GM03348 (cell line): ENCODE measurements at regions not wholly inside any gene's neighbourhood (a gene's known extent, or its start where the extent isn't known, plus 50 kb on each side); places are given as distances from the start of the nearest gene placed in this dataset.

Experiments
- DNase-seq: peaks from one replicate; pipeline ENCODE4 v3.0.0; 2012; ENCODE audit warnings: low spot score

DNA sequence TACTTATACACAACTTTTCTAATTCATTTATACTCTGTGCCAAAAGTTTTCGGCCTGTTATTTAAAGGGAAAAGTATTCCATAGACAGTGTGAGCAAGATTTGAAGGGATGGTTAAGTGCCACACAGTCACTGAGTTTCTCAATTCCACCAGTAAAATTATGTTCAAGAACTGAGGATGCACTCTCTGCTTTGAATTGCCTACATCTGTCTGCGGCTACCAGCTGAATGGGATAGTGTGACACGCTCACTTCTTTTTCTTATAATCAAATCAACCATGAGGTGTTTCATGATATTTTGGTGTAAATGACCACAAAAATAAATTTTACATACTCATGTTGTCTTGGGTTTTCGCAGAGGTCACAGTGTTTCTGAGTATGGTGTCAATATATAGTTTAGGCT is 218.4 kb upstream of the TMEM161B start:
- DNase-seq = no peak

DNA sequence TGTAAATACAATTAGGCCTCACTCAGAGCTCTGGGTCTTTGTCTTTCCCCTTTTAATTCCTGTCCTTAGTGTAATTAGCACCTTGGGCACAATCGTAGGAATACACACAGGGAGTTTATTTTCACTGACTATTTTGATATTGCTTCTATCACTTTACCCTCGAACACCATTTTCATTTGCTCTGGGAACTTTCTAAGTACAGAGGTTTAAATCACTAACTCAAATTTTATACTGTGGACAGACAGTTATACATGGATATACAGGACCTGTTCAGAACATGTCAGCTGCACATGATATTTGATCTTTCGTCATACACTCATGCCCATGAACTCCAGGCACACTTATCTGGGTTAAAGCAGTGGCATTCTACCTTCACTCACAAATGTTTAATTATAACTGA is 217.8 kb upstream of the TMEM161B start:
- DNase-seq = no peak

DNA sequence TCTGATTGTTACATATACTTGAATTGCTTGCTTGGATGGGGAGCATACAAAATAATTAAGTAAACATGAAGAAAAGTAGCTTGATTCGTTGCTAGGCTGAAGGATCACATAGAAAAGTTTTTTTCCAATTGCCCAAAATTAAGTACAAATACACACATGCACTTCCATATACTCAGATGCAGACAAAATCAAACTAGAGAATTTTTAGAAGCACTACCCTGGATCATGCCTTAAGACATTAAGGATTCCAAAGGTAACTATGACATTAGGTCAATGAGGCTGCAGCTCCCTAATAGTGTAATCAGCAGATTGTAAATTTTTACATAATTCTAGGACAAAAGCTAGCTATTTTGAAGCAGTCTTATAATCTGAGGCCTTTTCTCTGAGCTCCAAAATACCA is 216.9 kb upstream of the TMEM161B start:
- DNase-seq = no peak

DNA sequence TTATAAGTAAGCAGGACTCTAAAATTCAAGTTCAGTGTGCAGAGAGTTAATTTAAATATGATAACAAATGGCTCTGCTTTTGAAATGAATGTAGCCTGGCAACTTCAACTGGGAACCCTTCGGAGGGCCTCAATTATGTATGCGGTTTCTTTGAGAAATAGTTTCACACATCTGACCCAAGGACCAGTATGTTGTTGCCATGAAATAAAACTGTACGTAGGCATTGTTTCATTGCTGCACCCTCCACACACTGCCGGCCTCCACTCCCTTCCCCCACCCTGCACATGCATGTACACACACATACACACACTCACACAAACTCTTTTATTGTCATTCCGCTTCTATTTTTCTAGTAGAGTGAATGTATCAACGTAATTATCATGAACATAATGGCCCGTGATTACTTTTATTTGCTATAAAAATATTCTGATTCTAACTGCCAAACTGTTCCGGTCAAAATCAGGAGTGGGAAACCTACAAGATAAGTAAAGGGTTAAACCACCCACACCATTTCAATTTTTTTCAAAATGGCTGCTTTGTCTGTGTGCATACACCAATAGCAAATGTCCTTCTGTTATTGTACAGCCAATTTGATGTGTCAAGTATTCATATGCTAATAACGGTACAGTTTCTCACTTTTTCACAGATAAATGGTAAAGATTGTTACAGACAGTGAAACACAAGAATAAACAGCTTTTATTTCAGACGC is 215.5 kb upstream of the TMEM161B start:
- no peak for DNase-seq

DNA sequence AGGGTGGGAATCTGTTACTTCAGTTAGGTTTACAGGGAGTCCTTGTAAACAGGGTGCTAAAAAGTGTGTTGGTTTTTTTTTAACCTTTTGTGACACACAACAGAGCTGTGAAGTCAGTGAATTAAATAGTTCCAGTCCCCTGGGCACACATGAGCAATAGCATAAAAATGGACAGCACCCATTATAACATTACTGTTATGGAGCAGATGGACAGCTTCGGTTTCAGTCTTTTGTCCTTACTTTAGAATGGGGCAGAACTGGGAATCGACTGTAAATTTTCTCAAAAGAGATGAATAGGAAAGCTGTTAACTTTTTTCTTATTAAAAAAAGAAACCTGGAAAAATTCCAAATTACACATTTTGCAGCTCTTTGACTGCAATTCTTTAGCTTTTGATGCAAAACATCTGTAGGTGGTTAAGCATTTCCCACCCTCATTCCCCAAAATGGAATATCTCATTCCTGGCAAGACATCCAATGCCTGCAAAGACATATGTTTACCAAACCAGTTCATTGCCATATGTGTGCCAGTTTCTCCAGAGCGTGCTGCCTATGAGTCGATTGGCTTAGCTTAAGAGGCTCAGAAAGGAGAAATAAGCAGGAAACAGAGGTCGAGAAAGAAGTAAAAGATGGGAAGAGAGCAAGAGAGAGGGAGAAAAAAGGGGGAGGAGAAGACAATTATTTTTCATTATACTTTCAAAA is 212.3 kb upstream of the TMEM161B start:
- DNase-seq = no peak

DNA sequence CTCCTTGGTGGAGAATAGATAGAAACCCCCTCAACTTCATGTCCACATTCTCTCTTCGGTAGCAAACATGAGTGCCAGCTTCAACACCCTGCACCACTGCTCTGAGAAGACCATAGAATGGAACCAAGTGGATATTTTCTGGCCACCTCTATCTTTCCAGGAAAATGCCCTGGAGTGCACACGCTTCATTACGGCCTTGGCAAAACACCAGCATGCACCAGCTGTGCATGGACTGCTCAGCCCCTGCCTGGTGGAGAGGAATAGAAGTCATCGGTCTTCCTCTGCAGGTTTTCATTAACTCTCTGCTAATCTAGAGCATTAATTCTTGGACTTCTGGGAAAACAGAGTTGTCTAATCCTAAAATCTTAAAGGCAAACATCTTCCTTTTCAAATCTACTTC is 211.6 kb upstream of the TMEM161B start:
- DNase-seq = no peak

DNA sequence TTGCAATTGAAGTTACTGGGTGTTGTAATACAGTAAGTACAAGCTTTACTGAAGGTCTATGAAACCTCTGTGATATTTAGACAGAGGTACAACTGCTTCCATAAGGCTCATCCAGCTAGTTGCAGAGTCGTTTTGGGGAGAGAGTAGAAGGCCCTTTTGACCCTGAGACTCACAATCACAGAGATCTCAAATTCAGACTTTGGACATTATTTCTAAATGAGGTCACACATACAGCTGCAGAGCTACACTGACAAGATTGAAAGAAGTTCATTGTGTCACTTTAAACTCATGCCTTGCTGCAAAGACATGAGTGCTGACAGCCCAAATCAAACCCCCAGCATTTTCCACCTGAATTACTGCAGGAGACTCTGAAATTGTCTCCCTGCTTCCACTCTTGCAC is 205.9 kb upstream of the TMEM161B start:
- DNase-seq = no peak

DNA sequence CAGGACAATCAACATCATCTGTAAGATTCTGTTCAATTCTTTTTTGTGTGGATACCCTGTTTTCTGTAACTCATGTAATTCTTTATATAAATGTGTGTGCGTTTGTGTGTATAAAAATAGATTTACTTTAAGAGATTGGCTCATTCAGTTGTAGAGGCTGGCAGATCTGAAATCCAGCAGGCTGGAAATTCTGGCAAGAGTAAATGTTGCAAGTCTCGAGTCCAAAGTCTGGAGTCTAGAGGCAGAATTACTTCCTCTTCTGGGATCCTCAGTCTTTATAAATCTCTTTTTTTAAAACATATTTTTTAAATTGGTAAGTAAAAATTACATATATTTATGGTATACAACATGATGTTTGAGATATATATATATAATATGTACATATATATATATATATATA is 202.1 kb upstream of the TMEM161B start:
- DNase-seq = no peak

DNA sequence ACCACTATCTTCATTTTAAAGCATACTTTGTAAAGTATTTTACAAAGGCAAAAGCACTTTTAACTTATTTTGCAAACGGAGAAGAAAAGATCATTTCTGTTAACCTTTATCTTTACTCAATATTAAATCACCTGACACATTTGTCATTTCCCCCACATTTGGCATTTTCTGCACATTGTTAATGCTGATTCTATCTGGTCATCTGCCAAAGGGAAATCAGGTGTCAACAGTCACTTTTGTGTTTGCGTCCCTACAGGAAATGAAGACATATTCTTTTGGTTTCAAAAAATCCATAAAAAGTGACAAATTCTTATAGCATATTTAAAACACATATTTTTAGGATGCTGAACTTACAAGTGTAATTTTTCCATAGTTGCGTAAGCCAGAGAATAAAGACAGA is 191.3 kb upstream of the TMEM161B start:
- DNase-seq = no peak

DNA sequence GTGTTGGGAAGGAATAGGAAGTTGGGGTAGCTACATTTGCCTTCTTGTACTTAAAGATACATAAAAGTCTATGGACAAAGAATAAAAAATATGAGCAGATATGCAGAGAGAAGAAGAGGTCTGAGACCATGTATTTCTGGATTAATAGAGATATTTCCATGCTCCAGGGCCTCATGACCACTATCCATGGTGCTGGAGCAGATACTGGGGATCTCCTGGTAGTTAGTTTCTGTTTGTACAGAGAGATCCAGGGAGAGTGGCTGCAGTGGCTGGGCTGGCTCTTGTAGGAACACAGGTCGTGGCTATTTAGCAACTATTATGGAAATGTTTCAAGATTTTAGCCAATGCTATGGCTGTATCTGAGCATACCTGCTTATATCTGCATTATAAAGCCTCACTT is 184.2 kb upstream of the TMEM161B start:
- DNase-seq = peak; percentile 20

DNA sequence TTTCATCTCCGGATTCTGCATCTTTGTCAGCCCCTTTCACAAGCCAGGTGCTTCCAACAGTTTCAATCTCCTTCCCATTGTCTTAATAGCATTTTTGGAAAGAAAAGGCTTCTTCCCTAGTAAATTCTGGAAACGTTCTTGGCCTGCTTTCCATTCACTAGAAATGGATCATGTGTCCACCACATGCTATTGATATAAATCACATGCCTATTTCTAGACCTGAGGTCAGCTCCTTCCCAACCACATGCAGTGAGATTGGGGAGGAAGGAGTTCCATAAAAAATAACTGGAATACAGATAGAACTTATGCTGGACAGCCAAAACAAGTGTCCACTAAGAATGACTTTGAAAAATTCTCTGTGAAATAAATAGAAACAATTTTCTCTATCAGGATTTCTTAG is 181.6 kb upstream of the TMEM161B start:
- DNase-seq = no peak

DNA sequence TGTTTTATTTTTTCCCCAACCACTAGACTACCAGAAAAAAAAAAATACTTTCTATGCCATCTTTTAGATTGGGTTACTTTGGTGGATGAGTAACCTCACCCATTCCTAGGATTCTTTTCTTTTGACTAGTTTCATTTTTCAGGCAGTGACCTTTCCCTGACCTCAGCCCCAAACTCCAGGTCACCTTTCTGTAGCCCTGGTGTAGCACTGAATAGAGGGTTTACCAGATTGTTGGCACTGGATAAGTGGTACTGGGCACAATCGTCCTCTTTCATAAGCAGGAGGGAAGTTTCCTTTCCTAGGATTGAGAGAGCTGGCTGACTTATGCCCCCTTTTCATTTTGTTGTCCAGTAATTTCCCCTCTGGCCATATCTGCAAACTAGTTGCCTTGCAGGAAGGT is 169.4 kb upstream of the TMEM161B start:
- no peak for DNase-seq

DNA sequence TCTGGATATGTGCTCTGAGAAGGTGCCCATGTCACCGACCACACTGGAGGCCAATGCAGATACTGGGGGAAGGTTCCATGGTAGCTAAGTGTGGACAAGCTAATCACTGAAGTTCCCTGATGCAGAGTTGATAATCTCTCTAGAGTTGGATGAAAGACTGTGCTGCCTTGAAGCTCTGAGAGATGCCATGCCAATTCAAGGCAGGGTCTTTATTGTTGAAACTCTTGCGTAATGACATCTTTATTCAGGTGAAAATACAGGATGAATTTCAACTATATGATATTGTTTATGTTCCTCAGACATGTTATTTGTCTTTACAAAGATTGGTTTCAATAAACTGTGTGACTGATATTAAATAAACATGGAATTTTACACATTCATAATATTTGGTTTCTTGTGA is 167.6 kb upstream of the TMEM161B start:
- DNase-seq = no peak

DNA sequence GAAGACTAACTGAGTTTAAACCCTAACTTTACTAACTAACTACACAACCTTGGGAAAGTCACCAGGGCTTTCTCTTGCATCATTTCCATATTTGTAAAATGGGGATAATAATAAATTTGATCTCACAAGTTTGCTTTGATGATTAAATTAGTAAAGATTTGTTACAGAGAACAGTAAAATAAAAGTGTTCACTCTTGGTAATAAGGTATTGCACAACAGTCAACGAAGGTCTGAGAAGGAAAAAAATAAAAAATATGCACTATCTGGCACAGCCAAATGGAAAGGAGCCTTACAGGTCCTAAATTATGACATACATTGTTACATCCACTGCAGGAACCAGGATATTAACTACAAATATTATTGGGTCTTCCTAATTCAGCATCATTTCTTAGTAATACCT is 160.0 kb upstream of the TMEM161B start:
- DNase-seq = no peak

DNA sequence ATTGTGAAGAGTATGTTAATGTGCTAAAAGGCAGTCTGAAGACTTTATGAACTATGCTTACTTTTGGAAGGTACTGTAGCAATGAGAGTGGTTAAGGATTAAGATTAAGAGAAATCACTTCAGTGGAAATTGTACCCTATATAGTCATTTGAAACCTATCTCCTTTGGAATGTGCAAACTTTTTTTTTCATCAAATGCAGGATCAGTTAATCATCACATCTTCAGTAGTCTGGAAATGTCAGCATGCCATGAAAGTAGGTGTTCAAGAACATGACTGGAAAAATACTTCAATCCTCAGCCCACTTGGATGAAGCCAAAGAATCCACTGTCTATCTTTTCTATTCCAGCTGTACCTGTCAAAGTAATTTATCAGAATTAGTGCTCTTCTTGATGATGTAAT is 157.8 kb upstream of the TMEM161B start:
- DNase-seq = no peak

DNA sequence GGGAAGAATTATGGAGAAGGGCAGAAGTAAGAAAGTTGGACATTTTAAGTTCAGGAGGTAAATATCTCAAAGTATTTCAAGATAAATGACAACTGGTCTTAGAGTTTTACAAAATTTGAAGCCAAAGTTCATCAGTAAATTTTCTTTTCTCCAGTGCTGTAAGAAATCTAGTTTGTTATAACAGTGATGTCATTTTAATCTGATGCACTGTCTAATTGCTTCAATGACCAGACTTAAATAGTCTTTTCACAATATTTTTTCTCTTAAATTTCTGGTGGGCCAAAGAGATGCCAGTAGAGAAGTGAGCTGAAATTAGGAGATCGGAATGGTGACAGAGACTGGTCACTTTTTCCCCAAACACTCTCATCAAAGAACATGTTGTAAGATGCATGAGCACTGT is 156.5 kb upstream of the TMEM161B start:
- no peak for DNase-seq

DNA sequence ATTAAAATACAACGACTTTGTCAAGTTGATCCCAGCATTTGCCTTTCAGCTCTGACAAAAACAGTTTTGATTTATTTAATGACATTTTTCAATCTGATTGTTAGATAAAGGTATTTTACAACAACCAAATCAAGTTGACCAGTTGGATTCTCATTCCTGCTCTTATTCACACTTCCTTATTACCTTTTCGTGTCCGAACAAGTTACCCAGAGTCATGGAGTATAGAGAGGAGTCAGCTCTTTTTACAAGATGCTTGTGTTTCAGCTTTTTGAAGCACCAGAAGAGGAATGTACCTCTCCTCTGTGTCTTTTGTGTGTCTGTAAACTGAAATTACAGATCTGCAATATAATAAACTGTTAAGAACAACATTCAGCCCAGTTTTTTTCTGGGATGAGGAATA is 151.3 kb upstream of the TMEM161B start:
- DNase-seq = no peak

DNA sequence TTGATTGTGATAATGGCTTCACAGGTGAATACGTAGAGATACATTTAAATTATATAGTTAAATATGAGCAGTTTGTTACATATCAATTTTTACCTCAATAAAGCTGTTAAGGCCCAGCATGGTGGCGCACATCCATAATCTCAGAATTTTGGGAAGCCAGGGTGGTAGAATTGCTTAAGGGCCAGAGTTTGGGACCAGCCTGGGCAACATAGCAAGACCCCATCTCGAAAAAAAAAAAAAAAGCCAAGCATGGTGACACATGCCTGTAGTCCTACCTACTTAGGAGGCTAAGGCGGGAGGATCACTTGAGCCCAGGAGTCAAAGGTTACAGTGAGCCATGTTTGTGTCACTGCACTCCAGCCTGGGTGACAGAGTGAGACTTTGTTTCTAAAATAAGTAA is 138.7 kb upstream of the TMEM161B start:
- DNase-seq = no peak

DNA sequence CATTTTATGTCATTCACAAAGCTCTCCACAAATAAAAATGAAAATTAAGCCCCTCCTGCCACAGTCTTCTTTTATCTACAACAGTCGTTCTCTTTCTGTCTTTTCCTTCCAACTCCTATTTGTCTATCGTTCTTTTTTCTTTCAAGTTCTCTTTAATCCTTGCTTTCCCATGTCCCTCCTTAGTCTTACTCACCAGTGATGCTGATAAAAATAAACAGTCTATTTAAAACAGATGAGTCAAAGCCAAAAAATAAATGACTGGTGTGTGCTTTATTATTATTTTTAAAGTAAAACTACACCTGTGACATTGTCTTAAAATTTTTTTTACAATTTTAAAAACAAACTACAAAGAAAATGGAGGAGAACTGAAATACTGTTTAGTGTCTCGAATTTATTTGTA is 137.1 kb upstream of the TMEM161B start:
- no peak for DNase-seq

DNA sequence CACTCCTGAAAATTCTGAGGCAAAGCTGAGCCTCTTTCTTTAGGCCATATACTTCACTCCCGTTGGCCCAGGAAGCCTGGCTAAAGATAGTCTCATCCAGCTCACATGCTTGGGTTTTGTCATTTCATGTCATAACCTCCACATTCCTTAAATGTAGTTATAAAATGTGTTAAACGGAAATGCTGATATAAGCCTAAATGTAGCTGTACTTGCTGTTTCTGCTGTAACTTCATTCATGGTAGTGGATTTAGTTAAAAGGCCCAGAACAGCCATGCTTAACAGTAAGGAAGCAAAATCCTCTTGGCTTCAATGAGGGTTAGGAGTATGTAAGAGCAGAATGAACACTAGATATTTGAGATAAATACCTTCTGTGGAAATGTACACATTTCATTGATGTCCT is 135.8 kb upstream of the TMEM161B start:
- DNase-seq = no peak

DNA sequence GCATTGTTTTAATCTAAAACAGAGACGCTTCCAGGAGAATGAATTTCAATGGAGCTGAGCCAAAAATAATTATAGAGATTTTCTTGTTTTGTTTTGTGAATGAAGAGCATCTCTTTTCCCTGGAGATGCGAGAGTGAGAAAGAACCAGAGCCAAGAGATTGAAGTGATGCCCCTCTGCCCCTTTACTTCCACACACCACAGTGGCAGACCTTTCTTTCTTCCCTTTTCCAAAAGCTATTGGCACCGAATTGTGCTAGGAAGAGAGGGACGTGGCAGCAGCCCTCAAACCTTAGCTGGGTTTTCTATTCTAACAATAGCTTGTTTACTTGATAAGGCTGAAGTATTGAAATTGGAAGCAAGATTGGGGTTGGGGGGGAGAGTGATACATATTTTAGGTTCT is 133.0 kb upstream of the TMEM161B start:
- no peak for DNase-seq

DNA sequence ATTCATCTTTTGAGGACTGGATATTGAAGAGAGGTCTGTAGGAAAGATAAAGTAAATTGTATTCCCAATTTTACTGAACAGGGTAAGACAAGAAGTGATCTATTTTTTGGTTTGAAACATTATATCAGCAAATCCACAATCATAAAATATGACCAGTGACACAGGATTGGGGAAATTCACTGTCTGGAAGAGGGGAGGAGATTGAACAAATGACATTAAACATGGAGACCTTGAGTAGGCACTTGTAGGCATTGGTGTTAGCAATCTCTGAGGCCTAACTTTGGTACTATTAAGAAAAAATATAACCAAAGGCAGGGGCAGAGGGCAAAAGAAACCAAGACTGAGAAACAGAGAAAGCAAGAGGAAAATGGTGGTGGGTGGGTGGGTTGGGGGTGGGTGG is 132.6 kb upstream of the TMEM161B start:
- no peak for DNase-seq

DNA sequence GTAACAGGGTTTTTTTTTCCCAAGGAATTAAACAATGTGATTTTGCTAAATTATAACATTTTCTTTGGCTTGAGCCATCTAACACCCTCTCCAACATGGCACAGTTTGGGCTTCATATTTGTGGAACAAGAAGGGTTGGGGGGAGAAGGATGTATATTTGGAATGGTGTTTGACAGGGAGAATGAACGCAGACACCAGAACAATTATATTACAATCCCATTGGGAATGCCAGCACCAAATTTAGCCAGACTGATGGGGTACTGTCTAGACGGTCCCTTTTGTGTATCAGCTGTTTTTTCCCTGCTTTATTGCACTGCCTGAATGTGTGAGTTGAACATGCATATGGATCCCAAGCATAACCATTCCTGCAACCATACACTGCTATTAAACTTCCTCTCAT is 130.9 kb upstream of the TMEM161B start:
- DNase-seq = no peak

DNA sequence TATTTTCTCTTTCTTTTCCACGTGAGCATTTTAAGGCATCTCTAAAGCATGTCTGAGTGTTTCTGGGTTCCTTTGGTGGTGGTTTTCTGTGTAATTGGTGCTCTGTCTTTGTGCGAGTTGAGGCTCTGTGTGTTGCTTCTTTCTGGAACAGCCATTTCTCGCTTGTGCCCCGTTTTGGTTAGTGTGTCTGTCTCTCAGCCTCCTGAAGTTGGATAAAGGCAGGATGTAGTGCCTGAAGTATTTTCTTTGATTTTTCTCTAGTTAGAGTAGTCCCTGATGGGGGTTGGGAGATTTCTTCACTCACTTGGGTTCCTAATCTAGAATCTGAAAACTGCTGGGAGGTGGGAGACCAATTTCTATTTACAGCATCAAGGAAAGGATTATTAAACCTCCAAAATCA is 129.7 kb upstream of the TMEM161B start:
- no peak for DNase-seq
